ENCODE measurements at regions not wholly inside any gene's neighbourhood (a gene's known extent, or its start where the extent isn't known, plus 50 kb on each side); places are given as distances from the start of the nearest gene placed in this dataset.
"Not testable (repeated sequence)": the region's sequence is repeated elsewhere in the genome, so short reads cannot be mapped to it uniquely, and the experiment has no call there.

DNA sequence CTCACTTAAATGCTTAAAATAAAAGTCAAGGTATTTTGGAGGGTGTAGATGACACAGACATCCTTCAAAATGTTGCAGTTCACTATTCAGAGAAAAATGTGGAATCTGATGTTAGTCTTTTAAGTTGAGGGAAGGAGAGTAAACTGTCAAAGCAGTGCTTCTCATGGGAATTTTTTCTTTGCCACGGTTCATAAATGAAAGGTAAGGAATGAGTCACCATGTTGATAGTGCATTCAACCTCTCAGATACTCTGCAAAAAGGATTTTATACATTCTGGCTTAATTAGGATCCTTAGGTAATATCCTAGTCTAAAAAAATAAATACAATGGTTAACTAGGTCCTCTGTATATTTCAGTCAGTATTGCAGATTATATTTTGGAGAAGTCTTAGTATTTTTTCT lies 804.3 kb downstream of the TTLL7 start:
- not testable (repeated sequence) for DNase-seq

DNA sequence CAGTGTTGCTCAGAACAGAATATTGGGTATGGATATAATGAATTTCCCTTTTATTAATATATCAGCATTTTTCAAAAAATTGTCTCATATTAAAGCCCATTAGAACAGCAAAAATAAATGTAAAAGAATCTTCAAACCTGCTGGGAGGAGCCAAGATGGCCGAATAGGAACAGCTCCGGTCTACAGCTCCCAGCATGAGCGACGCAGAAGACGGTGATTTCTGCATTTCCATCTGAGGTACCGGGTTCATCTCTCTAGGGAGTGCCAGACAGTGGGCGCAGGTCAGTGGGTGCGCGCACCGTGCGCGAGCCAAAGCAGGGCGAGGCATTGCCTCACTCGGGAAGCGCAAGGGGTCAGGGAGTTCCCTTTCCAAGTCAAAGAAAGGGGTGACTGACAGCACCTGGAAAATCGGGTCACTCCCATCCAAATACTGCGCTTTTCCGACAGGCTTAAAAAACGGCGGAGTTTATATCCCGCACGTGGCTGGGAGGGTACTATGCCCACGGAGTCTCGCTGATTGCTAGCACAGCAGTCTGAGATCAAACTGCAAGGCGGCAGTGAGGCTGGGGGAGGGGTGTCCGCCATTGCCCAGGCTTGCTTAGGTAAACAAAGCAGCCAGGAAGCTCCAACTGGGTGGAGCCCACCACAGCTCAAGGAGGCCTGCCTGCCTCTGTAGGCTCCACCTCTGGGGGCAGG lies 816.8 kb downstream of the TTLL7 start:
- DNase-seq = not testable (repeated sequence)

DNA sequence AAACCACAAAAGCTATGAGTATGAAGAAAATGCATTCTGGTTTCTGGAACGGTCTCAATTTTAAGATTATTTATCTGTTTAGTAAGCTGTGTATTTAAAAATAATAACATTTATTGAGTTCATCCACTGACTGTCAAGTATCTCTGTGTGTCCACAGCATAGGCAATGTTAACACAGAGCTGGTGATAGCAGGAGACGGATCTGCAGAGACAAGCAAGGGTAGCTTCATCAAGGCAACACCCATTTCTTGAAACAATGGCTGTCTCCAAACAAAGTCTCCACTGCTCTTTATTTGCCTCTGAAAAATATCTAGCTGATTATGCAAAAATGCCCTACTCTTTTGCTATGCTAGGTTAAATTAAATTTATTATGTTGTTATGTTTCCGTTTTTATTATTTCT lies 818.3 kb downstream of the TTLL7 start:
- not testable (repeated sequence) for DNase-seq

DNA sequence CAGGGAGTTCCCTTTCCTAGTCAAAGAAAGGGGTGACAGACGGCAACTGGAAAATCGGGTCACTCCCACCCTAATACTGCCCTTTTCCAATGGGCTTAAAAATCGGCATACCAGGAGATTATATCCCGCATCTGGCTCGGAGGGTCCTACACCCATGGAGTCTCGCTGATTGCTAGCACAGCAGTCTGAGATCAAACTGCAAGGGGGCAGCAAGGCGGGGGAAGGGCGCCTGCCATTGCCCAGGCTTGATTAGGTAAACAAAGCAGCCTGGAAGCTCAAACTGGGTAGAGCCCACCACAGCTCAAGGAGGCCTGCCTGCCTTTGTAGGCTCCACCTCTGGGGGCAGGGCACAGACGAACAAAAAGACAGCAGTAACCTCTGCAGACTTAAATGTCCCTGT lies 831.3 kb downstream of the TTLL7 start:
- not testable (repeated sequence) for DNase-seq

DNA sequence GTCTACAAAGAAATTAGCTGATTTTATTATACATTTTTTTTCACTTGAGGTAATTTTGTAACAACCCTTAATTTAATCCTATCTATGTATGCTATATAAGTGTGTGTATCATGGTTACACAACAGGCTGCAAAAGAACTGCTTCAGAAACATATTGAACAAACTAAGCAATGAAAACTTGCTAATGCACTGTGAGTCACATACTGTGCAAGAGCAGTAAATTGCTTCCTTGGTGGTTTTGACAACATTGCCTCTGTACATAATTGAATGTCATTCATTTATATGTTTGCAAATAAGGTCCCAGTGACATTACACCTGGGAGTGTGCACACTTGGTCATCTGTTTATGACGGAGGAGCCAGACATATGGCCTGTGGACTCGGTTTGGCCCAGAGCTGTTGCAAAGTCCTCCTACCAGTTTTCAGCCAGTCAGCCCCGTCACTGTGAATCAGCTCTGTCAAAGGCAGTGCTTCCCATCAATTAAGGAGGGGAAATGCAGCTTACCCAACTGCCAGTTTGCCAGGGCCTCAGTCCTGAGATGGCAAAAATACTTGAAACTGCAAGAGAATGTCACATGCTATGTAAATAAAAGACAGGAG lies 835.0 kb downstream of the TTLL7 start:
- DNase-seq = not testable (repeated sequence)

DNA sequence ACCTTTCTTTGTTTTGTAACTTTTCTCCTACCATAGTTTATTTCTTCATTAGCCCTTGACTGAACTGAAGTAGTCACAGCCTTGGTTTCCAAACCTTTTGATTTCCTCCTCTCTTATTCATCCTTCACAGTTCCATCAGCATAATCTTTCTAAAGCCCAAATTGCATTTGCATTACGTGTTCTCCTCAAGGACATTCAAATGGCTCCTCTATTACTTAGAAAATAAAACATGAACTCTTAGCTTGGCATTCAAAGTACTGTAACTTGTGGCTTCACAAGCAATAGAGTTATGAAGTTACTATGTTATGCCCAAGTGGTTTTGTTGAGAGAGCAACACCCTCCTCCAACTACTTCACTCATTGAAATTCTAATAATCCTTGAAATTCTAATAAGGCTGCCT lies 840.0 kb downstream of the TTLL7 start:
- not testable (repeated sequence) for DNase-seq

DNA sequence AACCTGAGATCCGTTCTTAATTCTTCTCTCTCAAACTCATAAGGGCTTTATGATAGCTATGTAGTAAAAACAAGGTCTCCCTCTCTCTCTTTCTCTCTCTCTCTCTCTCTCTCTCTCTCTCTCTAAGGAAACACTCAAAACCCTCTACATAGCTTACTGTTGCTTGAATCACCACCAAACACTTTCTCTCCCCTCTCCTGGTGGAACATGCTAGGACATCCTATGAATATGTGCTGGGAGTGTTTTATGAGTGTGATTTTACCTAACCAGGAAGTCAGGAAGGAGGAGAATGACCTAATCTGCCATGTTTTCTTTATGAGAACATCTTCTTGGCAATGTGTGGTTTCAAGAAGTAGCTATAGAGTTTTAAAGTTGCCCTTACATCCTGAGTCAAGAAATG lies 844.6 kb downstream of the TTLL7 start:
- not testable (repeated sequence) for DNase-seq

DNA sequence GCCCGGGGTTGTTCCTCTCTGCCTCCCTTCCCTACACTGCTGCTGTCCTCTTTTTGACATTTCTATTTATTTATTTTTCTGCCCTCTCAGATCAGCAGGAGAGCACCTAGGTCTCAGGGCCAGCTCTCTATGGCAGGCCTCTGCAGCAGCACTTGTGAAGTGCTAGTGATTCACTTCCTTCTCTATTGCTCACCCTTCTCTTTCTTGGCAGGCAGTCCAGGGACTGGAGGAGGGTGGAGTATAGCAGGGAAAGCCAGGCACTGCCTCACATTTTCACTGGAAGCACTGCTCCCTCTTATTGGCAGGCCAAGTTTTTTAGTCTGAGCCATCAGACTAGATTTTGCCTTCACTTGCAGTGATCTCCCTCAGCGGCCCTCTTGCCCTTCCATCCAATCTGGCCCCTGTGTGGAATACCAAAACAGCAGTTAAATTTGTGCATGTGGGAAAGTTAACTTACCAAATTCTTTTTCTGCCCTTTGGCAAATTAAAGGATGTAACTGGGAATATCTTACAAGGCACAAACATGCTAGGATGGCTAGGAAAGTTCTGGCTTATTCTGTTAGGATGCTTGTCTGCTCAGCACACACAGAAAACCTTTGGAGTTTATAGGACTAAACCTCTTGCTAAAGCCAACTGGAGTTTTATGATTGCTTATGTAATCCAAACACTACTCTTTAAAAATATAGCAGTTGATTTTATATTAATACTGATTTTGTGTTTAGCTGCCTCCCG lies 847.6 kb downstream of the TTLL7 start:
- DNase-seq = not testable (repeated sequence)

DNA sequence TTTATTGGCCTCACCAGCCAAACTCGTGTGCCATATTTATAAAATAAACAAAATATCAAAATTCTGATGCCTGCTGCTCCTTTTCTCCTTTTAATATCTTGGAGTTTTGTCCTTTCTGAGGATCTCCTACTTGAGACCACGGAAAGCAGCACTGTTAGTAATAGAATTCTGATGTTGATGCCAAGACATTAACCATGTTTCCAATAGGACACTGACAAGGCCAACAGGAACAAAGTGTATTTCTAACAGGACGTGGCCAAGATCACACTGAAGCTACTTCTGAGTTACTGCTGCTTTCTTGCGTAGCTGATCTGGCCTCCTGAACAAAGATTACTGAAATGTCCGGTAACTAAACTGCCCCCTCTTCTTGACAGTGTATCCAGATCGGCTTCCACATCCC lies 848.5 kb downstream of the TTLL7 start:
- not testable (repeated sequence) for DNase-seq

DNA sequence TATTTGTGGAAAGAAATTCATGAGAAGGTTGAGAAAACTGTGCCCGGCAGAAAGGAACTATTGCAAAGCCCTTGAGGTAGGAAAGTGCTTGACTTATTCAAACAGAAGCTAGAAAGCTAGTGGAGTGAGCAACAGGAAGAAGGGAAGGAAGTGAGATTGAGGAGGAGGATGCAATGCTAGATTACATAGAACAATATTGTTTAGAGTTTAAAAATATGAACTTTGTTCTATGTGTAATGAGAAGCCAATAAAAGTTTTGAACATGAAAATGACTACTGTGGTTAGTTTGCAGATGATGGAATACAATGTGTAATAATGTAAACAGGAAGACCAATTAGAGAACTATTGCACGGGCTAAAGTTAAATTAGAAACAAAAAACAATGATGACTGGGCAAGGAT lies 853.1 kb downstream of the TTLL7 start:
- DNase-seq = not testable (repeated sequence)

DNA sequence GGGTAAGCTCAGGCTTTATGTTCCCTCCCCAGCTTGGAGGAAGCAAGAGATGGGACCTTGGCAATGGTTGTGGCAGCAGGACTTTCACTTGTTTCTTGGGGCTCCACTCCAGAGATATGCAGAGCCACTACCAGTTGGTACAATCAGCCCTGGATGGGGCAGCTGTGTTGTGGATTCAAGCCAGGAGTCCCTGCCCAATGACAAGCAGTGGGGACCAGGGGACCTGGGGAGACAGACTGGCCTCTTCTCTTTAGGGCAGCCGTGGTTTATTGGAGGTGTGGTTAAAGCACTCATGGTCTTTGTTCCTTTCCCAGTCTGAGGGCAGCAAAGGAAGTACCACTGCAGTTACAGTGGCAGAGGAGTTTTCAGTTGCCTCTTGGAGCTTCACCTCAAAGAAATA lies 856.1 kb downstream of the TTLL7 start:
- DNase-seq = not testable (repeated sequence)

DNA sequence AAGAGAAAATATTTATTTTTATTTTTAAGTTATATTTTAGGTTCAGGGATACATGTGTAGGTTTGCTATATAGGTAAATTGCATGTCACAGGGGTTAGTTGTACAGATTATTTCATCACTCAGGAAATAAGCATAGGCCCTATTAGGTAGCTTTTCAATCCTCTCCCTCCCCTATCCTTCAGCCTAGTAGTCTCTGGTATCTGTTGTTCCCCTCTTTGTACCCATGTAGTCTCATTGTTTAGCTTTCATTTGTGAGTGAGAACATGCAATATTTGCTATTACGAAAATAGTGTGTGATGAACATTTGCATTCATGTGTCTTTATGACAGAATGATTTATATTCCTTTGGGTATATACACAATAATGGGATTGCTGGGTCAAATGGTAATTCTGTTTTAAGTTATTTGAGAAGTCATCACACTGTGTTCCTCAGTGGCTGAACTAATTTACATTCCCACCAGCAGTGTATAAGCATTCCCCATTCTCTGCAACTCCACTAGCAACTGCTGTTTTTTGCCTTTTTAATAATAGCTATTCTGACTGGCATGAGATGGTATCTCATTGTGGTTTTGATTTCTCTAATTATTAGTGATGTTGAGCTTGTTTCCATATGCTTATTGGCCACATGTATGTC lies 863.3 kb downstream of the TTLL7 start:
- not testable (repeated sequence) for DNase-seq

DNA sequence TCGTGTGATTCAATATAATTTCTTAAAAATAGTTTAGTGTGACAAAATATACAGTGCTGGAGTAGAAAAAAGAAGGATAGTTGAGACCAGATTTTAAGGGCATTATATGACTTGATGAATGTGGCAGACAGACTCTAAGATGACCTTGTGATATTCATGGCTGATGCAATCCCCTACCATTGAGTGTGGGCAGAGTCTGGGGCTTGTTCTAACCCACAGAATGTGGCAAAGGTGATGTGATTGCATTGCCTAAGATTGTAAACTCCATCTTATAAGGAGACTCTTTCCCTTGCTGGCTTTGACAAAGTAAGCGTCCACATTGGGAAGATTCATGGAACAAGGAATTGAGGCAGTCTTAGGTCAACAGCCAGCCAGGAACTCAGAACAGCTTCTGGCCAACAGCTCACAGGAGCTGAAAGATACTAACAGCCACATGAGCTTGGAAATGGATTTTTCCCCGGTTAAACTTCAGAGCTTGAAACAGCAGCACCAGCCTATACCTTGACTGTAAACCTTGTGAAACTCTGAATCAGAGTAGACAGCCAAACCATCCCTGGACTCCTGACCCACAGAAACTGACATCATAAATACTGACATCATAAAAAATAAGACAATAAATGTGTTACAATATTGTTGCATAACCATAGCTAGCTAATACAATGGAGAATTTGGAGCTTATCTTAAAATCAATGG lies 864.5 kb downstream of the TTLL7 start:
- not testable (repeated sequence) for DNase-seq

DNA sequence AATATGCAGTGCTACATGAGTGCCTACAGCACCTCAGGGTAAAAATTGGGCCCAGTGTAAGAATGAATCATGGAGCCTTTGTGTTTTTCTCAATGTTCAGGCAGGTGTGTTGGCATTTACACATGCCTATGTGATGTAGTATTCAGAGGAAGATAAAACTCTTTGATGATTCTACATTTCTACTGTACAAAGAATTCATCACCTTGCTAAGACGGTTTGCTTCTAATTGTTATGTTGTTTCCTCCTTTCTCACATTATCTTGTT lies 867.3 kb downstream of the TTLL7 start:
- no peak for DNase-seq

DNA sequence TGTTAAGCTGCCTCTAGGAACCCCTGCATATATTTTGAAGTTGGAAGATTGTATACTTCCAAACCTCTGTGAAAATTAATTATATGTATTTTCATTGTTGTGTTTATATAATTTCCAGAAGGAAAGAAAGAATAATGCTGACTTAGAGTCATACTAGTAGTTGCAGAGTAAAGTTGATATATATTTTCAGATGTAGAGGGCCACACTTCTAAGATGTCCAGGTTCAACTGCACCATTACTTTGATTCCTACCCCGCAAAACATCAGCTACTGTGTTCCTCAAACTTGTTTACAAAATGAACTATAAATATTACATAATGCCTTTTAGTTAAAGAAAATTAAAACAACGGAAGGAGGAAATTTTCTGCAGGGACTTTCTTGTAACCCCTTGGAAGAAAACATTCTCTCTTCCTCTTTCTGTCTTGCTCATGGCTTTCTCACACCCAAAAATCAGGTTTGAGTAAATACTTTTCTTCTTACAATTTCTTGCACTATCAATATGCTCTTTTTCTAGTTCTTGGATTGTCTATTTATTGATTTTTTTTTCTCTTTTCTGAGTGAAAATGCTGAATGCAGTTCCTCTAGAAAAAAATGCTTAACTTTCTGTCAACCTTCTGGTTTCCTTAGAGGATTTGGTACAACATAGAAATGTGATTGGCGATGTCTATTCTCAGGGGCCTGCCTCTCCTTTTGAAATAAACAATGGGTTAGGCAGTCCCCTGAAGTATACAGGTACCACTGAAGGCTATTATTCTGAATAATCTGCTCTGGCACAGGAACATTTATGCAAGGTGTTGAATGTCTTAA lies 867.8 kb downstream of the TTLL7 start:
- DNase-seq = no peak

DNA sequence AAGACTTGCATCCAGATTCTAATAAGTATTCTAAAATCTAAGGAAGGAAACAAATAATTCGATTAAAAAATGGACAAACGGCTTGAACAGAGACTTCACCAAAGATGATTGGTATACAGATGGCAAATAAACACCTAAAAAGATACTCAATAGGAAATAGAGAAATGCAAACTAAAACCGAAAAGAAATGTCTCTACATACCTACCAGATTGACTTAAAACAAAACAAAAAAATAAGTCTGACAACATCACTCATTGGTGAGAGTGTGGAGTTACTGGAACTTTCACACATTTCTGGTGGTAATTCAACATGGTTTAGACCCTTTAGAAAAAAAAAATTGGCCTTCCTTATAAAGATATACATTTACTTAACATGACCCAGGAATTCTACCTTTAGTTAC lies 869.8 kb downstream of the TTLL7 start:
- DNase-seq = no peak

DNA sequence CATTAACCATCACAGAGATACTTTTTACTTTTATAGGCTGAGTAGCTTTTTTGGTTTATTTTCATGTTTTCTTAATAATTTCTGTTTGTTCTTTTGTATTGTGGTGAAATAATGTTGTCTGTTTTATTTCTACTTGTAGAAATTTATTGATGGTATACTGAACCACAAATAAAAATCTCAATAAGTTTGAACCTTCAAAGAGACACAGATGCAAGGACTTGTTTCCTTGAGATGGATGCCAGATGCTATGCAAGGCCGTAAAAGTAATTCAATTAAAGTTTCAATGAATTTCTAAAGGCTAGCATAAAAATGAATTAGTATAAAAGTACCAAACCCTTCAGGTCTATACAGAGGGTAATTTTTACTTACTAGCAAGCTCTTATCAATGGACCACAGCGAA lies 873.5 kb downstream of the TTLL7 start:
- no peak for DNase-seq

DNA sequence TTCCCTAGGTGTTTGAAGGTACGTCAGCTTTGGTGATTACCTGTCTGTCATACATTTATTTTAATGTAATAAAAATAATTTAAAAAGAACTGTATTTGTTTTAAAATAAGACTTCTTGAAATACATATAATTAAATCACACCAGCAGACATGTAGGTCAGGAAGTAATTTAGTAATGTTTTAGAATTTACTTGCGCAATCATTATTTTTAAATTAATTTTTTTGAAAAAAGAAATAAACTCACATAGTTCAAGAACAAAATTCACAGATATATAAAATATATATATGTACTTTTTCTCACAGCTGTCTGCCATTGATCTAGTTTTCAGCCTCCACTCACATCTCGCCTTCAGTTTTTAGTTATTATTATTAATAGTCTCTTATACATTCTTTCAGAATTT lies 875.9 kb downstream of the TTLL7 start:
- no peak for DNase-seq

DNA sequence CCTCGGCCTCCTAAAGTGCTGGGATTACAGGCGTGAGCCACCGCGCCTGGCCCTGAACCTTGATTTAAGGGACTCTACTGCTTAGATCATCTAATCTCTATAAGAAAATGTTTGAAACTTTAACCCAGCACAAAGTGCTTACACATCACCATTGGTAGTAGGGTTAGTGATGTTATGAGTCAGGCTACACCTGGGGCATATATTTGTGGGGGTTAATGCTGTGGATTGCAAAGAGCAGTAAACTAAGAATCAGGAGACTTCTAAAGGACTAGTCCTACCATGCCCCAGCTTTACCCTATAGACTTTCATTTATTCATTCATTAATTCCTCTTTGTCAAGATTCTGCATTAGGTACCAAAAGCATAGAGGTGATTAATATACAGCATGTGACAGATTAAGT lies 880.5 kb downstream of the TTLL7 start:
- no peak for DNase-seq

DNA sequence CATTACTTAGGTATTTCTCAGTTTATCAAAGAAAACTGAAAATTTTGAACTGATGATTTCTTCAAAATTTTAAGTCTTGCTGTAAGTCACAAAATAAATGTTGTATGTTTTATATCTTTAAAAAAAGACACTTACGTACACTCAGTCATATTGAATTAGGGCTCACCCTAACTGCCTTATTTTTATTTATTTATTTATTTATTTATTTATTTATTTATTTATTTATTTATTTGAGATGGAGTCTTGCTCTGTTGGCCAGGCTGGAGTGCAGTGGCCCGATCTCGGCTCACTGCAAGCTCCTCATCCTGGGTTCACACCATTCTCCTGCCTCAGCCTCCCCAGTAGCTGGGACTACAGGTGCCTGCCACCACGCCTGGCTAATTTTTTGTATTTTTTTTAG lies 881.9 kb downstream of the TTLL7 start:
- DNase-seq = not testable (repeated sequence)

DNA sequence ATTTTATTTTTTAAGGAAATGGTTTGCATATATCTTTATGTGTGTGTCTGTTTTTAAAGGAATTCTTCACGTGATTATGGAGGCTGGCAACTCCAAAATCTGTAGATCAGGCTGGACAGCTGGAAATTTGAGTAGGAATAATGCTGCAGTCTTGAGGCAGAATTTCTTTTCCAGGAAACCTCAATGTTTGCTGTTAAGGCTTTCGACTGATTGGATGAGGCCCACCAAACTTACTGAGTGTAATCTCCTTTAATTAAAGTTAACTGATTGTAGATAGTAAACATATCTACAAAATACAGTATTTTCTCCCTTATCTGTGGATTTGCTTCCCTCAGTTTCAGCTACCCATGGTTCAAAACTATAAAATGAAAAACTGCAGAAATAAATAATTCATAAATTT lies 883.1 kb downstream of the TTLL7 start:
- no peak for DNase-seq

DNA sequence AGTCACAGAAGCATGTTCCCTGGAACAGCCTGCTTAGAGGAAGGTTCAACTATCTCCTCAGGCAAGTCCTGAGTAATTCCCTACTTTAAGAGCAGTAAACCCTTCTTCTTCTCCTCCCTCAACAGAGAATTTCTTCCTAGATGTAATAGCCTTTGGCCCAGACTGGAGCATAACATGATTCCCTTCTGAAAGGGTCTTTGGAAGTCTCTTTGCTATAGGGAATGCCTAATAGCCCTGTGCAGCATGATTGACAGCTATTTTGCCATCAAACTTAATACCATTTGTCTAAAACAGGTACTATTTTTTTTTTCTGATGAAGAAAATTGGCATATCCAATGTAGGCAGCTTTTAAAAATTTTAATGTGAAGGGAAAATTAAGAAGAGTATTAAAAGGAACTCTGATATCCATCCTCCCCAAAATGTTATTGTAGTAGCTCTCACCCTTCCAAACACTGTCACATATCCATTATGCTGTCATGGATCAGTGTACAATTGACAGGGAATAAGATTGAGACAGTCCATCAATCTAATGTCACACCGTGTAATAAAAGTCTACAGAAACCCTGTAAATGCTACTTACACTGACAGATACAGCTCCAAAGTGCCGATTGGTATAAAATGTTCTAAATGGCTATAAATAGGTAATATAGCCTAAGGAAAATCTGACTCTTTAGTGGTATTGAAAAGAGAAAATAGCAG lies 884.6 kb downstream of the TTLL7 start:
- no peak for DNase-seq
